GM13977 (cell line): ENCODE measurements at regions not wholly inside any gene's neighbourhood (a gene's known extent, or its start where the extent isn't known, plus 50 kb on each side); places are given as distances from the start of the nearest gene placed in this dataset.

Experiments used
- DNase-seq: peaks from one replicate; pipeline ENCODE4 v3.0.0; 2012; ENCODE audit warnings: low spot score
- in situ Hi-C: fragments of 300-500 bp; cut with MboI; formaldehyde crosslinking; loops from one replicate; pipeline ENCODE4 v1.12.0; 2022; ENCODE audit warnings: low sequenced_read_pairs, low pct_unique_long_range_greater_than_20kb, mixed read lengths, inconsistent platforms; ENCODE audit not compliant: unreplicated experiment
- TF ChIP-seq, protein P1 (sequence below): IDR thresholded peaks from 2 replicates; pipeline ENCODE4 v1.5.1; 2012; ENCODE audit warnings: mild to moderate bottlenecking, control low read depth; ENCODE audit not compliant: insufficient read depth; ENCODE audit errors: extremely low read depth, missing control alignments

DNA sequence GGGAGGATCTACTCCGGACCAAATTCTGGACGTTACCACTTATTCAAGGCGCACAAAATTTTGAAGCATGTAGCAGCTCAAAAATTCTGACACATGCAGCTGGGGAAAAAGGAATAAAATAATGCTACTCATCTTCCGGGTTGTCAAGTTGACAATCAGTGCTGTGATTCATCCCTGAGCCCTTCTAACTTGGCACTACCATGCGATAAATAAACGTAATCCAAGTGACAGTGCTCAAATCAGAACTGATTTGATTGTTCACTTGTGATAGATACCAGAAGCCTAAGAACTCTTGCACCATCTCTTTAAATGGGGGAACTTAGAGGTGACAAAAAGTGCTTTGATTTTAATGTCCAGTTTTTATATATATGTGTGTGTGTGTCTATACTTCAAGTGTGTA lies 230.2 kb upstream of the TLE4 start:
- in situ Hi-C loops = no loop called here
- TF ChIP-seq, protein P1, sequence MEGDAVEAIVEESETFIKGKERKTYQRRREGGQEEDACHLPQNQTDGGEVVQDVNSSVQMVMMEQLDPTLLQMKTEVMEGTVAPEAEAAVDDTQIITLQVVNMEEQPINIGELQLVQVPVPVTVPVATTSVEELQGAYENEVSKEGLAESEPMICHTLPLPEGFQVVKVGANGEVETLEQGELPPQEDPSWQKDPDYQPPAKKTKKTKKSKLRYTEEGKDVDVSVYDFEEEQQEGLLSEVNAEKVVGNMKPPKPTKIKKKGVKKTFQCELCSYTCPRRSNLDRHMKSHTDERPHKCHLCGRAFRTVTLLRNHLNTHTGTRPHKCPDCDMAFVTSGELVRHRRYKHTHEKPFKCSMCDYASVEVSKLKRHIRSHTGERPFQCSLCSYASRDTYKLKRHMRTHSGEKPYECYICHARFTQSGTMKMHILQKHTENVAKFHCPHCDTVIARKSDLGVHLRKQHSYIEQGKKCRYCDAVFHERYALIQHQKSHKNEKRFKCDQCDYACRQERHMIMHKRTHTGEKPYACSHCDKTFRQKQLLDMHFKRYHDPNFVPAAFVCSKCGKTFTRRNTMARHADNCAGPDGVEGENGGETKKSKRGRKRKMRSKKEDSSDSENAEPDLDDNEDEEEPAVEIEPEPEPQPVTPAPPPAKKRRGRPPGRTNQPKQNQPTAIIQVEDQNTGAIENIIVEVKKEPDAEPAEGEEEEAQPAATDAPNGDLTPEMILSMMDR = no peak
- no peak for DNase-seq

DNA sequence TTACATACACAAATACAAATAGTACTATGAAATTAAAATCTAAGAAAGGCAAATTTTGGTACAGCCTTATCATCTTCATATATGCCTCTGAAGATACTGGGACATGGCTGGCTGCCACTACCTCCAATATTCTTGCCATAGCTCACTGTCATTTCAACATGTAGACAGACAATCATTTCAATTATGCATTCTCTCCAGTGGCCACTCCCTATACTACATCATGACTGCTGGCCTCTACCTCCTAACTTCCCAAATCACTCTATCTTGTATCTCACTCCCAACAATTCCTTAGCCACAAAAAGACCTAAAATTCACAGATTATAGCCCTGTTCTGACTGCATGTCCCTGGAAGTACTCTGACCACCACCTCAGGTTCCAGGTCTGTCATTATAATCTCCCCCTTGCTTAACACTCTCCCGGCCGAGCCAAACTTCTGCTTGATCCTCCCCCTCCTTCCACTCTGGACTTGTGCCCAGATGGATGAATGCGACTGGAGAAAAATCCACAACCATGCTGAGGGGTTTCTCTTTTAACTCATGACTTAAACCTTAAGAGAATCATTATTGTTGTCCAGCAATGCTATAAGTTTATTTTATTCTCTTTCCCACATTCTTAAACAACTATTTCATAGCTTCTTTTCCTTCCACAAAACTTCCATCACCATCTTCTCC lies 225.3 kb upstream of the TLE4 start:
- TF ChIP-seq, protein P1 = no peak
- in situ Hi-C loops = no loop called here
- DNase-seq = no peak

DNA sequence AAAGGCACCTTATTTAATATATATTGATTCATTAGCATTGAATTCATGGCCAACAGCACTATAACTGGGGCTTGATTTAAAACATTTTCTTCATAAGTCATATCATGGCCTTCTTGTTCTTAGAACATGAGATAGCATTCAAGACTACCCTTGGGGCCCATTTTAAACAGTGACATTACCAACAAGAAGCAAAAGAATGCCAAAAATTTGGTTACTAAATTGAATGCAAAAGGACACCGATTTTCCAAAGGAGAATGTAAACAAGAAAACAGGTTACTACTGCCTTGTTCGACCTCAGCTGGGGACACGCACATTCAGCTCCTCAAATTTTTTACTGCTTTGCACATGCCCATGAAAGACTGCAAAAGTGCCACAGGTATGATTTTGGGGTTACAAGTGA lies 219.4 kb upstream of the TLE4 start:
- in situ Hi-C loops = no loop called here
- no peak for DNase-seq
- TF ChIP-seq, protein P1 = no peak

DNA sequence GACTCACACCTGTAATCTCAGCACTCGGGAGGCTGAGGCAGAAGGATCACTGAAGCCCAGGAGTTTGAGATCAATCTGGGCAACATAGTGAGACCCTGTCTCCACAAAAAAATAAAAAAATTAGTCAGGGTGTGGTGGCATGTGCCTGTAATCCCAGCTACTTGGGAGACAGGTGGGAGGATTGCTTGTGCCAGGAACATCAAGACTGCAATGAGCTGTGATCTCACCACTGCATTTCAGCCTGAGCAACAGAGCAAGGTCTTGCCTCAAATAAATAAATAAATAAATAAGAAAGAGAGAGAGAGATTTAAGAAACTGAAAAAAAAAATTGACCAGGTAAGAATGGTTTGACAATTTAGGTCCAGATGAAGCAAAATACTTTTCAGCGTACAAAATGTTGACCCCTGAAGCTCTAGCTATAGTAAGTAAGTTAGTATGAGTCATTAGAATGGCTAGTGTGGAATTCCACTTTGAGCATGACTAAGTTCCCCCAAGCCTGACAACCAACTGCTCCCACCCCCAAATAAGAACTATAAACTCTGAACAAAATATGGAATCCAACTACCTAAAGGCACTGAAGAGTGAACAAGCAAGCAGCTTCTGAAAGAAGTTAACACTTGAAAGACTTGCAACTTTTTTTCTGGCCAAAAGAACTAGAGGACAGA lies 217.8 kb upstream of the TLE4 start:
- TF ChIP-seq, protein P1 = no peak
- DNase-seq = no peak
- in situ Hi-C loops = no loop called here

DNA sequence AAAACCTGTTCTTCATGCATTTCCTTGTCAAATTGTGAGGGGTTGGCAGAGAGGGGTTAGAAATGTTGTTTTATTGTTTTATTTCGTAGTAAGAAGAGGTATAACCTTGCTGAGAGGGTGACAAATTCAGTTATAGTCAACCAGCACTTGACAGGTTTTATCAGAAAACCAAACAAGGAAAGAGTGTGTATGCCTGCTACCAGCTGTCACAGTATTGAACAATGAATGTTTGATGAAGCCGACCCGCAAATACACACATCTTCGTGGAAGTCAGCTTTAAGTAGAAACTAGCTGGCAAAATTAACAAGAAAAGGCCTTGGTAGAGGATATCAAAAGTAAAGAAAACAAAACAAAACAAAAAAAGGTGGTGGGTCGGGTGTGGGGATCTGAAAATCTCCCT lies 214.6 kb upstream of the TLE4 start:
- no peak for DNase-seq
- in situ Hi-C loops = no loop called here
- TF ChIP-seq, protein P1 = no peak

DNA sequence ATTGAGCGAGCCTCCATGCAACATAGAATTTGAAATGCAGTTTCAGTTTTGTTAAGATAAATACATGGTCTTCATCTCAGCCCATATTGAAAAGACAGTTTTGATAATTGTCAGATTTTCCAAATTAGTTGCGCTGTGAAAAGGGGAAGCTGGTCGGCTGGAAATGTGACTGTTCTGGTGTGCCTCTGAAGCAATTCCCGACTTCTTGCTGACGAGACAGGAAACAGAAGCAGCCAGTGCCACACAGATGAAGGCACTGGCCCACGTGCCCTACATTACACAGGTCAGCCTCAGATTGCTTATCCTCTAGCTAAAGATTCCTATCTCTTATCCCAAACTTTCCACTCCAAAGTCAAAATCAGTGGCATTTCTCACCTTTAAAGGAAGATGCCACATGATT lies 214.1 kb upstream of the TLE4 start:
- TF ChIP-seq, protein P1 = no peak
- in situ Hi-C loops = no loop called here
- DNase-seq = no peak
